NT2/D1 (cell line): ENCODE measurements at regions not wholly inside any gene's neighbourhood (a gene's known extent, or its start where the extent isn't known, plus 50 kb on each side); places are given as distances from the start of the nearest gene placed in this dataset.

ENCODE experiments used
- DNase-seq: peaks from one replicate; pipeline ENCODE4 v3.0.0-alpha.2; 2011; ENCODE audit warnings: low read depth, low spot score
- H3K27me3 ChIP-seq: 2 replicates; pipeline ENCODE4 v1.6.0; 2011; ENCODE audit warnings: mild to moderate bottlenecking; ENCODE audit not compliant: insufficient read length, insufficient read depth
- H3K36me3 ChIP-seq: 2 replicates; pipeline ENCODE4 v1.6.1; 2011; ENCODE audit warnings: mild to moderate bottlenecking, low read length, mixed read lengths; ENCODE audit not compliant: insufficient read depth, insufficient read length
- H3K4me1 ChIP-seq: 2 replicates; pipeline ENCODE4 v1.5.1; 2011; ENCODE audit not compliant: insufficient read depth, insufficient read length
- H3K4me3 ChIP-seq: 2 replicates; pipeline ENCODE4 v1.5.1; 2011; ENCODE audit warnings: low read depth; ENCODE audit not compliant: insufficient read length
- H3K9ac ChIP-seq: 2 replicates; pipeline ENCODE4 v1.6.0; 2011; ENCODE audit warnings: low read depth; ENCODE audit not compliant: insufficient read length
- H3K9me3 ChIP-seq: 2 replicates; pipeline ENCODE4 v1.5.1; 2011; ENCODE audit warnings: mild to moderate bottlenecking, low read length; ENCODE audit not compliant: insufficient read depth
- SUZ12 ChIP-seq: IDR thresholded peaks from 2 replicates; pipeline ENCODE4 v1.6.1; 2011; ENCODE audit not compliant: insufficient read length, insufficient read depth; ENCODE audit errors: extremely low read depth
- YY1 ChIP-seq: IDR thresholded peaks from 2 replicates; pipeline ENCODE4 v1.6.1; 2011; ENCODE audit not compliant: insufficient read length, insufficient read depth
- ZNF274 ChIP-seq: IDR thresholded peaks from 2 replicates; pipeline ENCODE4 v1.6.1; 2011; ENCODE audit warnings: mild to moderate bottlenecking, low read depth, low read length

DNA sequence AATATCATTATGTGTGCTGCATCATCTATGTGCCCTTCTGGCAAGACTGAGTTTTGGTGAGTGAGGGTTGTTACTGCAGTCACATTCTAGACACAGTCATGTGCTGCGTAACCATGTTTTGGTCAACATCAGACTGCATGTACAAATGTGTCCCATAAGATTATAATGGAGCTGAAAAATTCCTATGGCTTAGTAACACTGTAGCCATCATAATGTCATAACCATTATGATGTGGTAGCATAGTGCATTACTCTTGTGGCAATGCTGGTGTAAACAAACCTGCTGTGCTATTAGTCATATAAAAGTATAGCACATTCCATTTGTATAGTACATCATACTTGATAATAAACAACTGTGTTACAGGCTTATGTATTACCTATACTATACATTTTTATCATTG, 198.1 kb upstream of the NUDT6 start:
- no peaks in the 10 kb centered on the region for H3K36me3 ChIP-seq
- no peak for DNase-seq

DNA sequence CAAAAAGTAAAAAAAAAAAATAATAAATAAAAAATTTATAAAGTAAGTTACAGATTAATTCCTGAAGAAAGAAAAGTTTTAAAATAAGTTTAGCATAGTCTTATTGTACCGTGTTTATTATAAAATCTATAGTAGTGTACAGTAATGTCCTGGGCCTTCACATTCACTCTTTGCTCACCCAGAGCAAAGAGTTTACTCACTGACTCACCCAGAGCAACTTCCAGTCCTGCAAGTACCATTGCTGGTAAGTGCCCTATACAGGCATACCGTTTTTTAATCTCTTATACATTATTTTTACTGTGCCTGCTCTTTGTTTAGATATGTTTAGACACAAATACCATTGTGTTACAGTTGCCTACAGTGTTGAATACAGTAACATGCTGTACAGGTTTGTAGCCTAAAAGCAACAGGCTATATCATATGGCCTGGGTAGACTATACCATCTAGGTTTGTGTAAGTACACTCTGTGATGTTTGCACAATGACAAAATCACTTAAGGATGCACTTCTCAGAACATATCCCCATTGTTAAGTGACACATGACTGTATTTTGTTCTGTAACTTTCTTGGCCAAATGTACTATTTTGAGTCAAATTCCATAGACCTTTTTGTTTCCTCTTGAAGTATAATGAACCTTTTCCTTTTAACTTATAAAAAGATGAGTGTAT, 199.0 kb upstream of the NUDT6 start:
- H3K4me1 ChIP-seq: no peaks in the 10 kb centered on the region
- no peak for DNase-seq
- H3K36me3 ChIP-seq: no peaks in the 10 kb centered on the region
- H3K27me3 ChIP-seq: no peaks in the 10 kb centered on the region
- no peak overlapping the region for H3K9ac ChIP-seq
- H3K9me3 ChIP-seq: no peaks in the 10 kb centered on the region
- H3K4me3 ChIP-seq: no peak overlapping the region
- TF ChIP-seq YY1: no peak
- TF ChIP-seq ZNF274: no peak
- TF ChIP-seq SUZ12: no peak

More for the DNA sequence above, 198.1 kb upstream of the NUDT6 start:
- Histone ChIP-seq H3K4me3 (no peak overlapping the region), H3K9me3 (no peaks in the 10 kb centered on the region), H3K9ac (no peak overlapping the region), H3K27me3 (no peaks in the 10 kb centered on the region), H3K4me1 (no peaks in the 10 kb centered on the region)
- TF ChIP-seq SUZ12 (no peak), ZNF274 (no peak), YY1 (no peak)

DNA sequence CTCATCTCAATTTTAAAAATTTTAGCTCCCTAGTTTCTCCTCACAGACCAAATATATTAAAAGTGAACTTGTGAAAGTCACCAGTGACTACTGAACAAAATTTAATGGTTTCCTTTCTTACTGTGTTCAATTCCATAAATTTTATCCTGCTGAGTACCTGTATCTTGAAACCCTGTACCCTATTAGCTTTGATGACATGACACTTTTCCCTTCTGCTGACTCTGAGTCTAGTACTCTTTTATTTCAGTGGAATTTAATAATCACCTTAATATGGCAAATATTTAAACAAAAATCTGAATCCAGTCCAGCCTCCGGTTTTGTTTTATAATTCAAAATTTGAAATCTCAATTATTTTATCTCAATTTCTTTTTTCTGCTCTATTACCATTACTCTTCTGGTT, 203.1 kb upstream of the NUDT6 start:
- Histone ChIP-seq H3K27me3 (no peaks in the 10 kb centered on the region), H3K4me3 (no peak overlapping the region), H3K9ac (no peak overlapping the region), H3K9me3 (no peaks in the 10 kb centered on the region), H3K36me3 (no peaks in the 10 kb centered on the region), H3K4me1 (no peaks in the 10 kb centered on the region)
- no peak for DNase-seq
- TF ChIP-seq YY1 (no peak), ZNF274 (no peak), SUZ12 (no peak)

DNA sequence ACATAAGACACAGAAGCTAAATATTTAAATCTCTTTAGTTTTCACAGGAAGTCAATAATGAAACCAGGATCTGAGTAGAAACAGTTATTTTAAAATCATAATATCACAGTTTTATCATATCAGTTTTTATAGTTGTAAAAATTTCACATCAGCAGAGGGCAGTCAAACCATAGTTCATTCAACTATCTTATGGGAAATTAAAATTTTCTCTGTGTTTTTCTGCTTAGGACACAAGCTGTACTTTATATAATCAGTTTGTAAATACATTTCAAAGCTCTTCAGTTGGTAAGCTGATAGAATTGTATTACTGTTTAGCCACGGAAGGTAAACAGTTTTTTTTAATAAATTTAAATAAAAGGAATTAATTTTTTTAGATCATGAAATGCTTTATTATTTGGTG, 204.8 kb upstream of the NUDT6 start:
- DNase-seq: no peak
- Histone ChIP-seq H3K36me3 (no peaks in the 10 kb centered on the region), H3K9me3 (no peaks in the 10 kb centered on the region), H3K9ac (no peak overlapping the region), H3K27me3 (no peaks in the 10 kb centered on the region), H3K4me3 (no peak overlapping the region), H3K4me1 (no peaks in the 10 kb centered on the region)
- TF ChIP-seq YY1: no peak
- TF ChIP-seq SUZ12: no peak
- TF ChIP-seq ZNF274: no peak

DNA sequence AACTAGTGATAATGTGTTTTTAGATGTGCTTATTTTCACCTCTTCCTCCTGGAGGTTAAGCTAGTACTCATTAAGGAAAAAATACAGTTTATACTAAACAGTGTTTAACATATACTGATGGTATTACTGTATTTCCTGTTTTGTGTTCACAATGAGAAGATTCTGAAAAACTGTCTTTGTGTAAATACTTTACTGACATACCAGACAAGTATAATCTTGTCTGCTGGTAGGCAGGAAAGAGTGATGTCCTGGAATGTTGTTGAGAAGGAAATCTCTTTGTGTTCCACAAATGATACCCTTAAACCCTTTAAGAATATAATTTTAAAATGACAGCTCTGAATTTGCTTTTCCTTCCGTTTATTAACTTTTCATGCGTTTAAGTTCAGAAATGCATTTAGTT, 205.5 kb upstream of the NUDT6 start:
- Histone ChIP-seq H3K9ac (no peak overlapping the region), H3K27me3 (no peaks in the 10 kb centered on the region), H3K9me3 (no peaks in the 10 kb centered on the region), H3K4me1 (no peaks in the 10 kb centered on the region), H3K4me3 (no peak overlapping the region), H3K36me3 (no peaks in the 10 kb centered on the region)
- no peak for DNase-seq
- TF ChIP-seq YY1: no peak

DNA sequence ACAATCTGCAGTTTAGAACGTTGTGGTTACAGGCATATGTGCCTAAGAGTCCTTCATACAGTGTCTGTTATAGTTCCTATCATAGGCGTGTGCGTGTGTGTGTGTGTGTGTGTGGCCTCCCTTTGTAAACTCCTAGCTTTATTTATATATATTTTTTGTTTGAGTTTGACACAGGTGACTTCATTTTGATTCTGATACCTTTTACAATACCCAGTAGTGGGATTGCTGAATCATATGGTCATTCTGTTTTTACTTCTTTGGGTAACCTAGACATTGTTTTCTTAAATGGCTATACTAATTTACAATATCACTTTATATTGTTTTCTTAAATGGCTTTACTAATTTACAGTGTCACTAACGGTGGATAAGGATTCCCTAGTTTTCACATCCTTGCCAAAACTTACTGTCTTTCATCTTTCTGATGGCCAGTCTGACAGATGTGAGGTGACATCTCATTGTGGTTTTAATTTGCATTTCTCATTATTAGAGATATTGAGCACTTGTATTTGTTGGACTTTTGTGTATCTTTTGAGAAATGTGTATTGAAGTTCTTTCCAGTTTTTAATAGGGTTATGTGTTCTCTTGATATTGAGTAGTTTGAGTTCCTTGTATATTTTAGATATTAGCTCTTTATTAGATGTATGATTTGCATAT, 211.1 kb upstream of the NUDT6 start:
- Histone ChIP-seq H3K4me3 (no peak overlapping the region), H3K27me3 (no peaks in the 10 kb centered on the region), H3K9ac (no peak overlapping the region), H3K9me3 (no peaks in the 10 kb centered on the region), H3K36me3 (no peaks in the 10 kb centered on the region), H3K4me1 (no peaks in the 10 kb centered on the region)
- TF ChIP-seq YY1: no peak
- no peak for TF ChIP-seq ZNF274
- TF ChIP-seq SUZ12: no peak
- DNase-seq: no peak

DNA sequence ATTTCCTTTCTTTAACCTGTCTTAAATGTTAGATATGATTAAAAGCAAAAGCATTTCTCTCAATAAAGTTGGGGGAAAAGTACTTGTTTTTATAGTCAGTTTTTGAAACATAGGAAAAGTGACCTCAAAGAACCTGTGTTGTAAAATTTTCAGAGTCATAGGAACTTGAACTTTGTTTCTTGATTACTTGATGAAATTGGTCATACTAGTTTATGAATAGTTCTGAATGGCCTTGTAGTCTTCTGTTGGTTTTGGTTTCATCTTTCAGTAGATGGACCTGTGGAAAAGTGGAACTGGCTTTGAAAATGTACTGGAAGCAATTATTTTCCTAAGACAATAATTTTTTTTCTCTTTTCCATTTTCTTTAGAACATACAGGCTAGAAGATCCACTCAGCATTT, 222.2 kb upstream of the NUDT6 start:
- H3K9me3 ChIP-seq: no peaks in the 10 kb centered on the region
- no peak for DNase-seq
- H3K4me1 ChIP-seq: no peaks in the 10 kb centered on the region
- H3K36me3 ChIP-seq: no peaks in the 10 kb centered on the region
- H3K4me3 ChIP-seq: no peak overlapping the region
- no peak for TF ChIP-seq YY1
- no peak for TF ChIP-seq ZNF274
- no peak for TF ChIP-seq SUZ12
- H3K27me3 ChIP-seq: no peaks in the 10 kb centered on the region
- H3K9ac ChIP-seq: no peak overlapping the region
